Mammary epithelial cell (primary cell): ENCODE measurements at regions not wholly inside any gene's neighbourhood (a gene's known extent, or its start where the extent isn't known, plus 50 kb on each side); places are given as distances from the start of the nearest gene placed in this dataset.

Source experiments
- EZH2 ChIP-seq: IDR thresholded peaks from 2 replicates; pipeline ENCODE4 v1.6.1; 2012; ENCODE audit warnings: low read length, inconsistent platforms, borderline replicate concordance
- TF ChIP-seq, protein P1 (sequence below), 2 donors: IDR thresholded peaks in 1 of 2; conservative IDR thresholded peaks in 1 of 2; 2 replicates each; pipeline ENCODE4 v1.5.1; 2011 to 2012; ENCODE audit warnings: inconsistent platforms in 2 of 2, low read length in 2 of 2, mild to moderate bottlenecking in 2 of 2, control low read depth in 1 of 2, low read depth in 1 of 2; ENCODE audit not compliant: insufficient read depth in 1 of 2; ENCODE audit errors: extremely low read depth in 1 of 2

DNA sequence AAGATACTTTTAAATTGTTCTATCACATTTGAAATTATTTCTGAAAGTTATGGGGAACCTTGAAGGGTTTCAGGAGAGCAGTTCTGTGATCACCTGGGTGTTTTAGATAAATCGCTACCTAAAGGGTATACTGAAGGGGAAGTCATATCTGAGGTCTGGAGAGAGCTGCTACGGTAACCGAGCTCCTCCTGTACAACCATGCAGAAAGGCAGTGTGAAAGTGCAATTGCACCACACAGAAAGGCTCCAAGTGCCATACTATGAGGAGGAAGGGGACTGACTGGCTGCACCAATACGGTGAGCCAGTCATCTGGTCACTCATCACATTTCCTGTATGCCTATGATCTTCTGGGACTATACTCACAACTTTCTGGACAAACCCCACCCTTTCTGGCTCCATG lies 241.4 kb upstream of the SLC24A2 start:
- TF ChIP-seq, protein P1, sequence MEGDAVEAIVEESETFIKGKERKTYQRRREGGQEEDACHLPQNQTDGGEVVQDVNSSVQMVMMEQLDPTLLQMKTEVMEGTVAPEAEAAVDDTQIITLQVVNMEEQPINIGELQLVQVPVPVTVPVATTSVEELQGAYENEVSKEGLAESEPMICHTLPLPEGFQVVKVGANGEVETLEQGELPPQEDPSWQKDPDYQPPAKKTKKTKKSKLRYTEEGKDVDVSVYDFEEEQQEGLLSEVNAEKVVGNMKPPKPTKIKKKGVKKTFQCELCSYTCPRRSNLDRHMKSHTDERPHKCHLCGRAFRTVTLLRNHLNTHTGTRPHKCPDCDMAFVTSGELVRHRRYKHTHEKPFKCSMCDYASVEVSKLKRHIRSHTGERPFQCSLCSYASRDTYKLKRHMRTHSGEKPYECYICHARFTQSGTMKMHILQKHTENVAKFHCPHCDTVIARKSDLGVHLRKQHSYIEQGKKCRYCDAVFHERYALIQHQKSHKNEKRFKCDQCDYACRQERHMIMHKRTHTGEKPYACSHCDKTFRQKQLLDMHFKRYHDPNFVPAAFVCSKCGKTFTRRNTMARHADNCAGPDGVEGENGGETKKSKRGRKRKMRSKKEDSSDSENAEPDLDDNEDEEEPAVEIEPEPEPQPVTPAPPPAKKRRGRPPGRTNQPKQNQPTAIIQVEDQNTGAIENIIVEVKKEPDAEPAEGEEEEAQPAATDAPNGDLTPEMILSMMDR (conservative IDR thresholded peaks at IDR 0.05 in 1 of 2, IDR thresholded peaks at IDR 0.05 in 1 of 2; ENCODE audit: extremely low read depth in 1 of 2, insufficient read depth in 1 of 2, low read depth in 1 of 2, low read length in 2 of 2): no peak
- no peak for TF ChIP-seq EZH2
